Peyer's patch (tissue), 4 donors: ENCODE measurements at regions not wholly inside any gene's neighbourhood (a gene's known extent, or its start where the extent isn't known, plus 50 kb on each side); places are given as distances from the start of the nearest gene placed in this dataset.

Experiments used
- CTCF ChIP-seq, 6 experiments: fragments of 450-650 bp in 4 of 6; fragments of 200-600 bp in 2 of 6; sonication (generic) in 1 of 6; IDR thresholded peaks; one replicate each; pipeline ENCODE4 v1.5.1; 2017 to 2019; ENCODE audit warnings: antibody characterized with exemption in 6 of 6, mild to moderate bottlenecking in 3 of 6, moderate library complexity in 1 of 6
- POLR2A ChIP-seq, 2 donors: fragments of 450-650 bp; IDR thresholded peaks; one replicate each; pipeline ENCODE4 v1.5.1; 2017; ENCODE audit warnings: antibody characterized with exemption in 2 of 2, mild to moderate bottlenecking in 2 of 2, moderate library complexity in 2 of 2

- TF ChIP-seq POLR2A (IDR thresholded peaks at IDR 0.05) (no peak), CTCF (IDR thresholded peaks at IDR 0.05) (no peak)
These were observed 99.5 kb upstream of the BHLHE23 start for GRCh38 chr20:63106108-63106764.
